CD4-positive, alpha-beta memory T cell (primary cell): ENCODE measurements at regions not wholly inside any gene's neighbourhood (a gene's known extent, or its start where the extent isn't known, plus 50 kb on each side); places are given as distances from the start of the nearest gene placed in this dataset.
A peak's percentile ranks its signal among the peaks of the same experiment; 100 is the strongest.

ENCODE experiments used
- CTCF ChIA-PET: fragments of 350-600 bp; sonication (Branson Sonifier 250); formaldehyde crosslinking; loops from one replicate; lab custom pipeline; 2021; ENCODE audit warnings: inconsistent platforms; ENCODE audit not compliant: partially characterized antibody; lab: Charles Lee
- POLR2A ChIA-PET: fragments of 350-600 bp; sonication (Branson Sonifier 250); formaldehyde crosslinking; loops from one replicate; lab custom pipeline; 2021; ENCODE audit not compliant: partially characterized antibody; lab: Charles Lee
- DNase-seq, 5 donors: peaks; one replicate each; pipeline versions ENCODE4 v3.0.0 to v3.0.0-alpha.2; 2020 to 2022; ENCODE audit warnings: mixed read lengths in 1 of 5
- H3K27ac ChIP-seq: one replicate; pipeline ENCODE4 v1.7.0; 2013; ENCODE audit warnings: low read depth, low read length
- H3K27me3 ChIP-seq: 2 replicates; pipeline ENCODE4 v1.7.0; 2013; ENCODE audit warnings: mild to moderate bottlenecking, low read length, moderate library complexity; ENCODE audit not compliant: insufficient read depth
- H3K36me3 ChIP-seq: 2 replicates; pipeline ENCODE4 v1.7.0; 2013; ENCODE audit warnings: mild to moderate bottlenecking, low read length, moderate library complexity; ENCODE audit not compliant: insufficient read depth
- H3K4me1 ChIP-seq: 2 replicates; pipeline ENCODE4 v1.7.0; 2013; ENCODE audit warnings: mild to moderate bottlenecking, low read length, moderate library complexity; ENCODE audit not compliant: insufficient read depth
- H3K4me3 ChIP-seq, 2 donors: one replicate each; pipeline ENCODE4 v1.7.0; 2013; ENCODE audit warnings: low read length in 2 of 2, mild to moderate bottlenecking in 1 of 2
- H3K9me3 ChIP-seq, 2 donors: one replicate each; pipeline ENCODE4 v1.7.0; 2013; ENCODE audit warnings: low read length in 2 of 2, control low read depth in 1 of 2; ENCODE audit not compliant: control insufficient read depth in 1 of 2
- H3K27ac Mint-ChIP-seq, 7 donors: one replicate each; pipeline ENCODE4 v1.8.0; 2020 to 2021; ENCODE audit warnings: mixed read lengths in 7 of 7, mild to moderate bottlenecking in 6 of 7, inconsistent platforms in 3 of 7, moderate library complexity in 3 of 7
- H3K27me3 Mint-ChIP-seq, 2 donors: one replicate each; pipeline ENCODE4 v1.8.0; 2020 to 2021; ENCODE audit warnings: mixed read lengths in 2 of 2
- H3K36me3 Mint-ChIP-seq, 2 donors: one replicate each; pipeline ENCODE4 v1.8.0; 2020 to 2021; ENCODE audit warnings: mixed read lengths in 2 of 2, inconsistent platforms in 1 of 2, mild to moderate bottlenecking in 1 of 2
- H3K4me1 Mint-ChIP-seq, 4 donors: one replicate each; pipeline ENCODE4 v1.8.0; 2020 to 2021; ENCODE audit warnings: mixed read lengths in 4 of 4, mild to moderate bottlenecking in 1 of 4
- H3K4me3 Mint-ChIP-seq, 8 donors: one replicate each; pipeline ENCODE4 v1.8.0; 2020 to 2021; ENCODE audit warnings: mixed read lengths in 8 of 8, mild to moderate bottlenecking in 7 of 8, moderate library complexity in 6 of 8, inconsistent platforms in 3 of 8
- H3K9me3 Mint-ChIP-seq, 8 donors: one replicate each; pipeline ENCODE4 v1.8.0; 2020 to 2021; ENCODE audit warnings: mixed read lengths in 8 of 8, mild to moderate bottlenecking in 5 of 8, inconsistent platforms in 3 of 8, moderate library complexity in 1 of 8
- intact Hi-C: fragments of 100-400 bp; cut with micrococcal nuclease; formaldehyde crosslinking; loops from one replicate; pipeline ENCODE4 v1.15.1; 2023

DNA sequence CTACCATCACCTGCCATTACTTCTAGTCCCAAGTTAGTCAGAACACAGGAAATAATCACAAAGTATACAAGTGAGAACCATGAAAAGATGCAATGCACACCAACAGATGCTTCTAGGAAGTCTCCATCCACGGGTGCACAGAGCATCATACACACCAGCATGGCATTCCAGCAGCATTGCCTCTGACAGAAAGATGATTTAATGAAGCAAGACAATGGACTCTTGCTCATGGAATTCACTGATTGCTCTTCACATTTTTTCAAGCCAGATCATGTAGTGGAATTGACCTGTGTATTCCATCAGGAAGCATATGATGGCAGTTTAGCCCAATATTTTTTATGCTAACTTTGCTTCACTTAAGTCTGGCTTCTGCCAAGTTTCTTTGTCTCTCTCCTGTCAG is 406.3 kb upstream of the RGS17 start:
- intact Hi-C loops = no loop called here
- no peaks in the 10 kb centered on the region for H3K27me3 Mint-ChIP-seq
- Histone ChIP-seq H3K4me1 (no peaks in the 10 kb centered on the region), H3K4me3 (no peak overlapping the region), H3K27me3 (no peaks in the 10 kb centered on the region), H3K27ac (no peak overlapping the region), H3K9me3 (no peaks in the 10 kb centered on the region), H3K36me3 (no peaks in the 10 kb centered on the region)
- ChIA-PET POLR2A (no interaction called here), CTCF (no interaction called here)
- H3K4me3 Mint-ChIP-seq = no peak overlapping the region
- no peaks in the 10 kb centered on the region for H3K36me3 Mint-ChIP-seq
- DNase-seq = no peak
- H3K9me3 Mint-ChIP-seq = peaks cover 0 to 8% (median 3%) of the 10 kb centered on the region in 8 donors
- H3K4me1 Mint-ChIP-seq = no peaks in the 10 kb centered on the region
- H3K27ac Mint-ChIP-seq = no peak overlapping the region

DNA sequence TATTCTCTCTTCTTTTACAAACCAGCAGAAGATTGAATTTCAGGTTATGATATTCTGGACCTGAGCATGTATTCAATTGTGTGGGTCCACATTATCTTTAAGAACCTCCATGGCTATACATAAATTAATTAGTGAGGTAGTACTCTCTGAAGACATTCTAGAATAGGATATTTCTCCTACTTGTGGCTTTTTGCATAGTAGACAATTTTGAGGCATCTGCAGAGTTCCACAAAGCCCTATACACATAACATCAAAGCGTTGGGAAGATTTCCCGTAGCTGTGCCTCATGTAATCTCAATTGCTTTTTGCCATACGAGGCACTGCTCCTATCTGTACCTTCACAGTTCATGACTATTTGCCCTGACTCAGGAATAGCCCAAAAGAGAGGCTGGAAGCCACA is 395.4 kb upstream of the RGS17 start:
- intact Hi-C loops = no loop called here
- H3K4me3 Mint-ChIP-seq = no peak overlapping the region
- H3K27ac Mint-ChIP-seq = no peak overlapping the region
- peaks cover 0 to 12% (median 4%) of the 10 kb centered on the region in 8 donors for H3K9me3 Mint-ChIP-seq
- H3K4me1 Mint-ChIP-seq = no peaks in the 10 kb centered on the region
- POLR2A ChIA-PET = no interaction called here
- H3K27ac ChIP-seq = no peak overlapping the region
- H3K27me3 ChIP-seq = no peaks in the 10 kb centered on the region
- DNase-seq = no peak
- no peaks in the 10 kb centered on the region for H3K4me1 ChIP-seq
- H3K36me3 ChIP-seq = no peaks in the 10 kb centered on the region
- CTCF ChIA-PET = no interaction called here
- no peaks in the 10 kb centered on the region for H3K36me3 Mint-ChIP-seq
- H3K9me3 ChIP-seq = no peaks in the 10 kb centered on the region
- H3K27me3 Mint-ChIP-seq = no peaks in the 10 kb centered on the region
- no peak overlapping the region for H3K4me3 ChIP-seq

DNA sequence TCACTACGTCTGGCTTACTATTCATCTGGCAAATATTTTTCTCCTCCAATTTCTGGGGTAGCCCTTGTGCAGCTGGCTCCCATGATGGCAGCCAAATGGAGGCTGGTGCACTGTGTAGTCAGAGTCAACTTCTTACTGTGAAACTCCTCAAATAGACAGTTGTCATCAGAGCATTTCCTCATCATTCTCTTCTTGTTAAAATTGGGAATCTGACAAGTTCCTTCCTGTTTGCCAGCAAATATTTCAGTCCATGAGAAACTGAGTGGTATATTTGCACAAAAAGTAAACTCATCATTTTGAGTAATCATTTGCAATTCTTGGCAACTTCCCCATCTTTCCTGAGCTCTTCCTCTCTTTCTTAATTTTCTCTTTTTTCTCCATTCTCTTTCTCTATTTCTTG is 394.9 kb upstream of the RGS17 start:
- Mint-ChIP-seq H3K27me3 (no peaks in the 10 kb centered on the region), H3K36me3 (no peaks in the 10 kb centered on the region), H3K4me1 (no peaks in the 10 kb centered on the region), H3K27ac (no peak overlapping the region), H3K4me3 (no peak overlapping the region), H3K9me3 (peaks cover 0 to 12% (median 4%) of the 10 kb centered on the region in 8 donors)
- H3K4me3 ChIP-seq = no peak overlapping the region
- no peaks in the 10 kb centered on the region for H3K27me3 ChIP-seq
- ChIA-PET POLR2A (no interaction called here), CTCF (no interaction called here)
- no peaks in the 10 kb centered on the region for H3K36me3 ChIP-seq
- H3K27ac ChIP-seq = no peak overlapping the region
- intact Hi-C loops = no loop called here
- no peak for DNase-seq
- no peaks in the 10 kb centered on the region for H3K4me1 ChIP-seq
- no peaks in the 10 kb centered on the region for H3K9me3 ChIP-seq

DNA sequence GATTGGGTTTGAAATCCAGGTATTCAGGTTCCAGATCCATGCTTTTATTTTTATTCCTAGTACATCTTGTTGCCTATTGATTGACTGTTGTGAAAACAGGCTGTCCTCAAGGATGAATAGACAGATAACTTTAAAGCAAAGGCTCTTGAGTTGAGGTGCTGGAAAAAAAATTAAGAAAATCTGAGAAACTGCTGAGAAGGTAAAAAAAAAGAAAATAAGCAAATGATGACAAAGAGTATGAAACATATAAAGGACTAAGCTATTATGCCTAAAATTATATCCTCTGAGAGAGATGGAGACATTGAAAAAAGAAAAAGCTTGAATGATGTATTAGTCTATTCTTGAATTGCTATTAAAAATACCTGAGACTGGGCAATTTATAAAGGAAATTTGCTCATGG is 392.3 kb upstream of the RGS17 start:
- no peak overlapping the region for H3K27ac Mint-ChIP-seq
- CTCF ChIA-PET = interaction anchor here (0.9 kb wide), 1 partner anchor 11 kb away, joined by 3 read pairs; no protein-coding TSS in a partner anchor

DNA sequence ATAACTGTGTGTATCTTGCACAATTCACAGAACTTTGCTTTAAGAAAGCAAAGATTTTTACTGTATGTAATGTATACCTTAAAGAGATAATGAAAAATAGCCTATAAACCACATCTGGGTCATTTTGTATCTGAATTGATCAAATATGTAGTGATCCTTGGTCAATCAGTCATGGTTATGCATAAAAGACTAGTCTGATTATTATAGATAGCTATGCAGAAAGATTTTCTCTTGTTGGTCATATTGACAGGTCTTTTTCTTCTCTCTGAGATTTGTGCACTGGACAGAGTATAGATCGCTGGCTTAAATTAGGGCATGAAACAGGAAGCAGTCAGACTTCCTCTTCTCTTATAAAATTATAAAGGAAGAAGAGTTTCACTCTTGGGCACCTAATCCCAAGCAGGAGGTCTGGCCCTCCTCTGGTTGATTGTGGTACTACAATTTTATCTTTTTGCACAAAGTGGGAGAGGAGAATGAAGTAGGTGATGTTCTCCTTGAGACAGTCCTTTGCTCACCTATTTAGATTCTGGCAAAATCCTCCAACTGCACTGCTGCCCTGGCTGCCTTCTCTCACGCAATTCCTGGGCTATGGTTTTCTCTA is 380.9 kb upstream of the RGS17 start:
- no peaks in the 10 kb centered on the region for H3K4me1 ChIP-seq
- POLR2A ChIA-PET = no interaction called here
- H3K9me3 ChIP-seq = no peaks in the 10 kb centered on the region
- Mint-ChIP-seq H3K4me1 (peaks cover 0 to 1% (median 0%) of the 10 kb centered on the region in 4 donors), H3K36me3 (no peaks in the 10 kb centered on the region), H3K27ac (no peak overlapping the region), H3K4me3 (no peak overlapping the region), H3K27me3 (no peaks in the 10 kb centered on the region), H3K9me3 (peaks cover 0 to 5% (median 0%) of the 10 kb centered on the region in 8 donors)
- CTCF ChIA-PET = interaction anchor here (1.1 kb wide), 1 partner anchor 11 kb away, joined by 3 read pairs; no protein-coding TSS in a partner anchor
- DNase-seq = peak in 2 of 5 donors; percentile 3 to 5
- H3K27me3 ChIP-seq = no peaks in the 10 kb centered on the region
- no peaks in the 10 kb centered on the region for H3K36me3 ChIP-seq
- H3K4me3 ChIP-seq = no peak overlapping the region
- no peak overlapping the region for H3K27ac ChIP-seq
- intact Hi-C loops = loop anchor here (5.0 kb wide), 1 partner anchor 480 kb away; no protein-coding TSS in a partner anchor

More for the DNA sequence above, 392.3 kb upstream of the RGS17 start:
- Histone ChIP-seq H3K27ac (no peak overlapping the region), H3K9me3 (no peaks in the 10 kb centered on the region), H3K27me3 (no peaks in the 10 kb centered on the region), H3K36me3 (no peaks in the 10 kb centered on the region), H3K4me1 (no peaks in the 10 kb centered on the region), H3K4me3 (no peak overlapping the region)
- intact Hi-C loops = no loop called here
- Mint-ChIP-seq H3K4me3 (no peak overlapping the region), H3K36me3 (no peaks in the 10 kb centered on the region), H3K9me3 (peaks cover 2 to 27% (median 9%) of the 10 kb centered on the region in 8 donors), H3K4me1 (no peaks in the 10 kb centered on the region), H3K27me3 (no peaks in the 10 kb centered on the region)
- POLR2A ChIA-PET = no interaction called here
- no peak for DNase-seq

DNA sequence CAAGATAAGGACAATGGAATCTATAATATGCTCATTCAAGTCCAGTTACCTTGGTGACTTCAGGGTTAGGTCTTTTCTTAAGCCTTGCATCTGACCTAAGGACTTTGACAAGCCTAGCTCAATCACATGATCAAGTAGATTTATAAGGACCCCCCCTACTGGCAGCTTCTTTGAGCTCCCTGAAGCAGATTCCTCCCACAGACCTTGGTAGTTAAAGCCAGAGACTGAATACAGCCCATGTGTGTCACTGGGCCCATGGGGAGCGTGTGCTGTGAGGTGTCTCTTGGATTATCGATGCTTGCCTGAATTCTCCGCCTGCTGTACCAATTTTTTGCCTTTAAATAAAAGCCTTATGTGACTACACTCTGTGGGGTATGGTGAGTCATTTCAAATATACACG is 372.7 kb upstream of the RGS17 start:
- intact Hi-C loops = no loop called here
- no peaks in the 10 kb centered on the region for H3K4me1 Mint-ChIP-seq
- POLR2A ChIA-PET = no interaction called here
- CTCF ChIA-PET = no interaction called here
- Histone ChIP-seq H3K4me3 (no peak overlapping the region), H3K27ac (no peak overlapping the region), H3K36me3 (no peaks in the 10 kb centered on the region), H3K27me3 (no peaks in the 10 kb centered on the region), H3K9me3 (no peaks in the 10 kb centered on the region), H3K4me1 (no peaks in the 10 kb centered on the region)
- peaks cover 0 to 4% (median 0%) of the 10 kb centered on the region in 8 donors for H3K9me3 Mint-ChIP-seq
- DNase-seq = no peak
- no peak overlapping the region for H3K4me3 Mint-ChIP-seq
- no peaks in the 10 kb centered on the region for H3K36me3 Mint-ChIP-seq
- no peaks in the 10 kb centered on the region for H3K27me3 Mint-ChIP-seq
- H3K27ac Mint-ChIP-seq = no peak overlapping the region

DNA sequence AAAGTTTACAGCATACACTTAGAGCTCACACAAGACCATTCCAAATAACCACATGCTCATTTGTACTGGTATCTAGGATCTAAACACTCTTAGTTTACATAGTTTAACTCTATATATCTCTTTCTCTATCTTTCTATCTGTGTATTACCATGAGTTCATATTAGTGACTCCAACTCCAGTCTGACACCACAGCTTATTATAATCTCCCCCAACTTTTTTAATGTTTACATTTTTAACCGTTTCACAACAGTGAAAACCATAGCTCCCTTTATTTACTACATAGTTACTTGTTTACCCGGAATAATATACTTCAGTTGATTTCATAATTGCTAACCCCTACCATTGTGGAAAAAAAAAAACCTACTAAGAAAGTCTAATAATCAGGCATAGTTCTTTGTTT is 362.4 kb upstream of the RGS17 start:
- Histone ChIP-seq H3K27ac (no peak overlapping the region), H3K27me3 (no peaks in the 10 kb centered on the region), H3K4me3 (no peak overlapping the region), H3K9me3 (no peaks in the 10 kb centered on the region), H3K4me1 (no peaks in the 10 kb centered on the region), H3K36me3 (no peaks in the 10 kb centered on the region)
- Mint-ChIP-seq H3K4me3 (no peak overlapping the region), H3K9me3 (peaks cover 0 to 12% (median 0%) of the 10 kb centered on the region in 8 donors), H3K27ac (no peak overlapping the region), H3K4me1 (no peaks in the 10 kb centered on the region), H3K36me3 (no peaks in the 10 kb centered on the region), H3K27me3 (no peaks in the 10 kb centered on the region)
- POLR2A ChIA-PET = no interaction called here
- intact Hi-C loops = no loop called here
- CTCF ChIA-PET = no interaction called here
- no peak for DNase-seq
